ENCODE measurements at regions not wholly inside any gene's neighbourhood (a gene's known extent, or its start where the extent isn't known, plus 50 kb on each side); places are given as distances from the start of the nearest gene placed in this dataset.

- no peak for DNase-seq (ENCODE audit: low read depth)
These were observed 583.2 kb downstream of the GLRX3 start for GRCh38 chr10:130719448-130719752.

- no peak for DNase-seq (ENCODE audit: low read depth)
These were observed 584.0 kb downstream of the GLRX3 start for GRCh38 chr10:130720235-130720634.

GRCh38 chr10:130721971-130722370 lies 585.8 kb downstream of the GLRX3 start:
- DNase-seq (ENCODE audit: low read depth), result no peak

- DNase-seq (ENCODE audit: low read depth), result no peak
These were observed 587.5 kb downstream of the GLRX3 start for GRCh38 chr10:130723704-130724103.

GRCh38 chr10:130725474-130725970 lies 586.0 kb downstream of the TCERG1L start:
- no peak for DNase-seq (ENCODE audit: low read depth)

GRCh38 chr10:130726996-130727725 lies 584.4 kb downstream of the TCERG1L start:
- DNase-seq (ENCODE audit: low read depth), result no peak

- no peak for DNase-seq (ENCODE audit: low read depth)
These were observed 583.6 kb downstream of the TCERG1L start for GRCh38 chr10:130727766-130728490.

- no peak for DNase-seq (ENCODE audit: low read depth)
These were observed 582.8 kb downstream of the TCERG1L start for GRCh38 chr10:130728531-130729215.

GRCh38 chr10:130729876-130730275 lies 581.6 kb downstream of the TCERG1L start:
- DNase-seq (ENCODE audit: low read depth), result no peak

GRCh38 chr10:130737186-130737585 lies 574.3 kb downstream of the TCERG1L start:
- DNase-seq (ENCODE audit: low read depth), result no peak

- no peak for DNase-seq (ENCODE audit: low read depth)
These were observed 573.9 kb downstream of the TCERG1L start for GRCh38 chr10:130737621-130738020.

GRCh38 chr10:130739016-130739756 lies 572.3 kb downstream of the TCERG1L start:
- DNase-seq (ENCODE audit: low read depth), result no peak

- no peak for DNase-seq (ENCODE audit: low read depth)
These were observed 571.8 kb downstream of the TCERG1L start for GRCh38 chr10:130739757-130740145.

- no peak for DNase-seq (ENCODE audit: low read depth)
These were observed 571.4 kb downstream of the TCERG1L start for GRCh38 chr10:130740166-130740565.

- no peak for DNase-seq (ENCODE audit: low read depth)
These were observed 570.4 kb downstream of the TCERG1L start for GRCh38 chr10:130740915-130741750.

- DNase-seq (ENCODE audit: low read depth), result no peak
These were observed 569.3 kb downstream of the TCERG1L start for GRCh38 chr10:130741901-130742855.

GRCh38 chr10:130742941-130743675 lies 568.4 kb downstream of the TCERG1L start:
- no peak for DNase-seq (ENCODE audit: low read depth)

- DNase-seq (ENCODE audit: low read depth), result no peak
These were observed 567.7 kb downstream of the TCERG1L start for GRCh38 chr10:130743751-130744271.

GRCh38 chr10:130744631-130745030 lies 566.9 kb downstream of the TCERG1L start:
- no peak for DNase-seq (ENCODE audit: low read depth)
